ENCODE measurements at regions not wholly inside any gene's neighbourhood (a gene's known extent, or its start where the extent isn't known, plus 50 kb on each side); places are given as distances from the start of the nearest gene placed in this dataset.

DNA sequence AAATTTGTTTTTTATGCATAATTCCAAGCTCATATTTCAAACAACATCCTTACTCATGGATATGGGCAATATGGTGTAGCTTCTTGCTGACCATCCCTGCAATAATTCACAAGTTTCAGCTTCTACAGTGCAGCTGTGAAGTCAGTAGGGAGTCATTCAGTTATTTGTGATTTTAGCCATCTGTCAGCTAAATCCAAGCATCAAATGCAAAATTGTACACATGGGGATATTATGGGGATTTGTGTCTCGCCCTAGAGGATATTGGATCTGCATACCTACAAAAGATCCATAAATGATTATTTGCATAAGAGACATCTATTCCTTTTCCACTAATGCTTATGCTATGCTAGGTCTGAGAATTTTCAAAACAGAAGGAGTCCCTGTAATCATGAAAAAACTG, 217.9 kb upstream of the SLITRK5 start:
- no peak for DNase-seq (ENCODE audit: low spot score)
- in situ Hi-C loops (cut with MboI; ENCODE audit: low pct_unique_long_range_greater_than_20kb, low sequenced_read_pairs, unreplicated experiment): no loop called here
- TF ChIP-seq, protein P1, sequence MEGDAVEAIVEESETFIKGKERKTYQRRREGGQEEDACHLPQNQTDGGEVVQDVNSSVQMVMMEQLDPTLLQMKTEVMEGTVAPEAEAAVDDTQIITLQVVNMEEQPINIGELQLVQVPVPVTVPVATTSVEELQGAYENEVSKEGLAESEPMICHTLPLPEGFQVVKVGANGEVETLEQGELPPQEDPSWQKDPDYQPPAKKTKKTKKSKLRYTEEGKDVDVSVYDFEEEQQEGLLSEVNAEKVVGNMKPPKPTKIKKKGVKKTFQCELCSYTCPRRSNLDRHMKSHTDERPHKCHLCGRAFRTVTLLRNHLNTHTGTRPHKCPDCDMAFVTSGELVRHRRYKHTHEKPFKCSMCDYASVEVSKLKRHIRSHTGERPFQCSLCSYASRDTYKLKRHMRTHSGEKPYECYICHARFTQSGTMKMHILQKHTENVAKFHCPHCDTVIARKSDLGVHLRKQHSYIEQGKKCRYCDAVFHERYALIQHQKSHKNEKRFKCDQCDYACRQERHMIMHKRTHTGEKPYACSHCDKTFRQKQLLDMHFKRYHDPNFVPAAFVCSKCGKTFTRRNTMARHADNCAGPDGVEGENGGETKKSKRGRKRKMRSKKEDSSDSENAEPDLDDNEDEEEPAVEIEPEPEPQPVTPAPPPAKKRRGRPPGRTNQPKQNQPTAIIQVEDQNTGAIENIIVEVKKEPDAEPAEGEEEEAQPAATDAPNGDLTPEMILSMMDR (IDR thresholded peaks at IDR 0.05; ENCODE audit: extremely low read depth, insufficient read depth, missing control alignments): no peak

DNA sequence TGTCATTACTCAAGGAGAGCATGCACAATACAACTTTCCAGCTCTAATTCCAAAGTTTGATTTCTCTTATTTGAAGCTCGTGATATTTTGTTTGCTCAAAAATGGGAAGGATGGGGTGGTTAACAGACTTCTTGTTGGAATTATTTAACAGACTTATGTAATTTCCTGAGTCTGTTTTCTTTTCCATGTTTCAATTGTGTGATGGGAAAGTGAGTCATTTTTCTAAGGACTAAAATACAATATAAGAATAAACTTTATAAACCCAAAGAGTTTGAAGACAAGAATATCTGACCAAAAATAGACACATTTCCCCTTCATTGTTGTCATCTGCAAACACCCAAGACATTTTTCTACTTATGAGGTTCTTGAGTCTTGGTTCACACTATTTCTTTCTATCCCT, 211.8 kb upstream of the SLITRK5 start:
- in situ Hi-C loops (cut with MboI; ENCODE audit: low pct_unique_long_range_greater_than_20kb, low sequenced_read_pairs, unreplicated experiment): no loop called here
- DNase-seq (ENCODE audit: low spot score): no peak
- TF ChIP-seq, protein P1 (IDR thresholded peaks at IDR 0.05; ENCODE audit: extremely low read depth, insufficient read depth, missing control alignments): no peak

DNA sequence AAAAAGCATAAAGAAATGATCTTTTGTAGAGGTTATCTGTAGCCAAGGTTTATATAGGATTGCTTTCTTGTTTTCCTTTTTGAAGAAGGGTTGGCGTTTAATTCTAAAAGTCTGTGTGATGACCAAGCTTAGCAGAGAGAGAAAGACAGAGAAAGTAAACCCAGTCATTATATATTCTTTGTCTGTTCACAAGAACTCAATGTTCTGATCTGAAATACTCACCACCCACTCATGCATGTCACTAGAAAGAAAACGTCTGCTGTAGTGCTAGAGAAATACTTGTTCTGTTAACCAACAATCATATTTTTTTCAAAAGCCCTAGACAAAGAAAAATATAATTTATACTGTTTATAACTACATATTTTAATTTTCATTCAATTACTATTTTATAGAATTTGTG, 173.7 kb upstream of the SLITRK5 start:
- TF ChIP-seq, protein P1 (IDR thresholded peaks at IDR 0.05; ENCODE audit: extremely low read depth, insufficient read depth, missing control alignments): no peak
- in situ Hi-C loops (cut with MboI; ENCODE audit: low pct_unique_long_range_greater_than_20kb, low sequenced_read_pairs, unreplicated experiment): no loop called here
- DNase-seq (ENCODE audit: low spot score): no peak

DNA sequence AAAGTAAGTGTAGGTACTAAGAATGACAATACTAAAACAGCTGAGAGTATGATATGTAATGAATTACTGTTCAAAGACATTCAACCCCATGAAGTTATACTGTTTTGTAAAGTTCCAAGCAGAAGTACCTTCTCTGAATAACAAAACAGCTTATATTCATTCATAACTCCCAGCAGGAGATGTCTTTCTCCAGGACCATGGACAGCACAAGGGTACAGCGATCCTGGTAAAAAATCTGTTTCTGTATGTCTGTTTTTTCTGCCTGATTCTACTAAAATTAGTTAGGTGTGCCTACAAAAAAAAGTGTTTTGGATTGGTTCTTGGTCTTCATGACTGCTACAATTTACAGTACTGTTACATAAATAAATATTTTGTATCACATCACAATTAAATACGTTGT, 172.5 kb upstream of the SLITRK5 start:
- no peak for DNase-seq (ENCODE audit: low spot score)
- in situ Hi-C loops (cut with MboI; ENCODE audit: low pct_unique_long_range_greater_than_20kb, low sequenced_read_pairs, unreplicated experiment): no loop called here
- TF ChIP-seq, protein P1 (IDR thresholded peaks at IDR 0.05; ENCODE audit: extremely low read depth, insufficient read depth, missing control alignments): no peak

DNA sequence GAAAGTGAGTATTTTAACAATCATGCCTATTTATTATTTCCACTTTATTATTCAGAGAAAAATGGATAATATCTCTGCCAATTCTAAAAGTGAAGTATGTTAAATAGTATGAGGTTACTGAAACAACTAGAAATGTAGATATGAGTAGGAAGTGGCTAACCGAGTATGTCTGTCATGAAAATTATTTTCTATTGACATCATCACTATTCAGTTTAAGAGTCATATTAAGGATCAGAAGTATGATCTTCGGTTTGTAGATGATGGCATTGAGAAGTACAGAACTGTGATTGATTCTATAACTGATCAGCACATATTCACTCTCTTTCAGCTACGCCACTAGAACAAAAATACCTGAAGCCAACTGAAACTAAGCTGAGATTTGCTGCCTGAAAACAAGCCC, 146.4 kb upstream of the SLITRK5 start:
- DNase-seq (ENCODE audit: low spot score): no peak
- TF ChIP-seq, protein P1 (IDR thresholded peaks at IDR 0.05; ENCODE audit: extremely low read depth, insufficient read depth, missing control alignments): no peak
- in situ Hi-C loops (cut with MboI; ENCODE audit: low pct_unique_long_range_greater_than_20kb, low sequenced_read_pairs, unreplicated experiment): no loop called here

DNA sequence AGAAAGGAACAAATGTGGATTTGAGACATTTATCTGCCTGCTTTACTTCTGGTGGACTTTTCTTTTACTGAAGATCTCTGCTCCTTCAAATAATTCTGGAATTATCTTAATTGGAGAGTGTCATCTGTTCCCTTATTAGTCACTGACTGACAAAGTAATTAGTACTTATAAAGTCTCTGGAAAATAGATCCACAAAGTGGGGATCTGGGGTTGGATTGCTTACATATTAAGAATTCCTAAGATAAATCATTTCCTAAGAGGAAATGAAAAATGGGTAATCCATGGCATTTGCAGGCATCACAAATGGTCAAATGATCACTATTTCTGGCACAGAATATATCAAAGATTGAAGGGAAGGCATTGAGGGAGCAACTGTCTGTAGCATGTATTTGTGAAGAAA, 137.4 kb upstream of the SLITRK5 start:
- no peak for DNase-seq (ENCODE audit: low spot score)
- TF ChIP-seq, protein P1 (IDR thresholded peaks at IDR 0.05; ENCODE audit: extremely low read depth, insufficient read depth, missing control alignments): no peak
- in situ Hi-C loops (cut with MboI; ENCODE audit: low pct_unique_long_range_greater_than_20kb, low sequenced_read_pairs, unreplicated experiment): no loop called here

DNA sequence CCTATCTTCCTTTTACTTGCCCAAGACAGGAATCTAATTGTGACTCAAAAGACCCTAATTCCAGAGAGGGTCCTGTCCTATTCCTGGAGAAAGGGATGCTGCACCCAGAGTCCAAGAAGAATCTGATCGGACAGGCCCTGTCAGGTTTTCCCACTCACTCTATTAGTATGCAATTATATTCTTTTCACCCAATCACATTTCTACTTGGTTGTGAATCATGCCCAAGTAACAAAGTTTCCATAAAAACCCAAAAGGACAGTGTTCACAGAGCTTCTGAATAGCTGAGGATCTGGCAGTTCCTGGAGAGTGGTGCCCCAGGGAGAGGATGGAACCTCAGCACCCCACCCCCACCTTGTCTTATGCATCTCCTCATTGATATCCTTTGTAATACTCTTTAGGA, 135.3 kb upstream of the SLITRK5 start:
- in situ Hi-C loops (cut with MboI; ENCODE audit: low pct_unique_long_range_greater_than_20kb, low sequenced_read_pairs, unreplicated experiment): no loop called here
- TF ChIP-seq, protein P1 (IDR thresholded peaks at IDR 0.05; ENCODE audit: extremely low read depth, insufficient read depth, missing control alignments): no peak
- no peak for DNase-seq (ENCODE audit: low spot score)

Measured in GM13977 (cell line).